GM18511 (cell line): ENCODE measurements at regions not wholly inside any gene's neighbourhood (a gene's known extent, or its start where the extent isn't known, plus 50 kb on each side); places are given as distances from the start of the nearest gene placed in this dataset.

Experiments
- ATAC-seq: cut with Tn5 transposase; IDR thresholded peaks from one replicate; pipeline ENCODE4 v1.9.1; 2021; ENCODE audit warnings: mild to moderate bottlenecking, moderate library complexity; ENCODE audit not compliant: unreplicated experiment

GRCh38 chr15:98442379-98442833 is 205.9 kb upstream of the IGF1R start:
- peak; percentile 77 for ATAC-seq

- ATAC-seq, result no peak
Measured at GRCh38 chr15:98442901-98443300, 205.4 kb upstream of the IGF1R start.

GRCh38 chr15:98443526-98443925 is 204.8 kb upstream of the IGF1R start:
- ATAC-seq, result no peak

GRCh38 chr15:98444138-98444537 is 204.2 kb upstream of the IGF1R start:
- ATAC-seq, result no peak

GRCh38 chr15:98445315-98445714 is 203.0 kb upstream of the IGF1R start:
- no peak for ATAC-seq

- no peak for ATAC-seq
Measured at GRCh38 chr15:98446083-98446482, 202.3 kb upstream of the IGF1R start.

- ATAC-seq, result no peak
Measured at GRCh38 chr15:98447069-98447468, 201.3 kb upstream of the IGF1R start.

- ATAC-seq, result no peak
Measured at GRCh38 chr15:98451236-98451635, 197.1 kb upstream of the IGF1R start.

GRCh38 chr15:98452238-98452637 is 196.1 kb upstream of the IGF1R start:
- ATAC-seq, result no peak

- no peak for ATAC-seq
Measured at GRCh38 chr15:98455904-98456303, 192.4 kb upstream of the IGF1R start.

GRCh38 chr15:98476559-98476958 is 171.8 kb upstream of the IGF1R start:
- ATAC-seq, result no peak

- no peak for ATAC-seq
Measured at GRCh38 chr15:98480844-98481243, 167.5 kb upstream of the IGF1R start.

- ATAC-seq, result no peak
Measured at GRCh38 chr15:98483575-98484130, 164.7 kb upstream of the IGF1R start.

- ATAC-seq, result no peak
Measured at GRCh38 chr15:98484914-98485313, 163.4 kb upstream of the IGF1R start.

- no peak for ATAC-seq
Measured at GRCh38 chr15:98485451-98485850, 162.9 kb upstream of the IGF1R start.

- no peak for ATAC-seq
Measured at GRCh38 chr15:98493966-98494511, 154.3 kb upstream of the IGF1R start.

- ATAC-seq, result no peak
Measured at GRCh38 chr15:98501192-98501591, 147.1 kb upstream of the IGF1R start.

- no peak for ATAC-seq
Measured at GRCh38 chr15:98501632-98502031, 146.7 kb upstream of the IGF1R start.

GRCh38 chr15:98503970-98504369 is 144.4 kb upstream of the IGF1R start:
- ATAC-seq, result no peak

GRCh38 chr15:98504998-98505397 is 143.3 kb upstream of the IGF1R start:
- ATAC-seq, result no peak

- ATAC-seq, result no peak
Measured at GRCh38 chr15:98505611-98506031, 142.7 kb upstream of the IGF1R start.

GRCh38 chr15:98506172-98506571 is 142.2 kb upstream of the IGF1R start:
- ATAC-seq, result no peak

GRCh38 chr15:98506711-98507110 is 141.6 kb upstream of the IGF1R start:
- ATAC-seq, result no peak
